Activated naive CD8-positive, alpha-beta T cell treated with anti-CD3 and anti-CD28 coated beads for 36 hours (primary cell): ENCODE measurements at regions not wholly inside any gene's neighbourhood (a gene's known extent, or its start where the extent isn't known, plus 50 kb on each side); places are given as distances from the start of the nearest gene placed in this dataset.
"Not testable (repeated sequence)": the region's sequence is repeated elsewhere in the genome, so short reads cannot be mapped to it uniquely, and the experiment has no call there.

Source experiments
- DNase-seq: peaks from one replicate; pipeline ENCODE4 v3.0.0; 2021
- H3K27ac Mint-ChIP-seq: one replicate; pipeline ENCODE4 v1.8.0; 2022; ENCODE audit warnings: mild to moderate bottlenecking, moderate library complexity, mixed read lengths
- H3K27me3 Mint-ChIP-seq: one replicate; pipeline ENCODE4 v1.8.0; 2022; ENCODE audit warnings: mild to moderate bottlenecking, mixed read lengths
- H3K36me3 Mint-ChIP-seq: one replicate; pipeline ENCODE4 v1.8.0; 2021; ENCODE audit warnings: mild to moderate bottlenecking, mixed read lengths
- H3K4me1 Mint-ChIP-seq: one replicate; pipeline ENCODE4 v1.8.0; 2021; ENCODE audit warnings: mixed read lengths
- H3K4me3 Mint-ChIP-seq: one replicate; pipeline ENCODE4 v1.8.0; 2022; ENCODE audit warnings: mild to moderate bottlenecking, moderate library complexity, mixed read lengths
- H3K9me3 Mint-ChIP-seq: one replicate; pipeline ENCODE4 v1.8.0; 2022; ENCODE audit warnings: mixed read lengths

GRCh38 chr1:173257805-173258204 is 50.7 kb upstream of the TNFSF4 start:
- Mint-ChIP-seq H3K9me3 (peaks cover 27% of the 10 kb centered on the region), H3K27me3 (no peaks in the 10 kb centered on the region), H3K36me3 (peaks cover 19% of the 10 kb centered on the region), H3K4me3 (no peak overlapping the region), H3K27ac (no peak overlapping the region), H3K4me1 (no peaks in the 10 kb centered on the region)
- no peak for DNase-seq

- no peaks in the 10 kb centered on the region for H3K4me1 Mint-ChIP-seq
- H3K9me3 Mint-ChIP-seq = peaks cover 29% of the 10 kb centered on the region
- H3K4me3 Mint-ChIP-seq = no peak overlapping the region
Observed at GRCh38 chr1:173258479-173259264, 51.5 kb upstream of the TNFSF4 start.

GRCh38 chr1:173260329-173260728 is 53.2 kb upstream of the TNFSF4 start:
- not testable (repeated sequence) for H3K27ac Mint-ChIP-seq, H3K27me3 Mint-ChIP-seq

More at GRCh38 chr1:173258479-173259264, 51.5 kb upstream of the TNFSF4 start:
- no peak for DNase-seq
- peaks cover 19% of the 10 kb centered on the region for H3K36me3 Mint-ChIP-seq
- no peak overlapping the region for H3K27ac Mint-ChIP-seq
- no peaks in the 10 kb centered on the region for H3K27me3 Mint-ChIP-seq

DNA sequence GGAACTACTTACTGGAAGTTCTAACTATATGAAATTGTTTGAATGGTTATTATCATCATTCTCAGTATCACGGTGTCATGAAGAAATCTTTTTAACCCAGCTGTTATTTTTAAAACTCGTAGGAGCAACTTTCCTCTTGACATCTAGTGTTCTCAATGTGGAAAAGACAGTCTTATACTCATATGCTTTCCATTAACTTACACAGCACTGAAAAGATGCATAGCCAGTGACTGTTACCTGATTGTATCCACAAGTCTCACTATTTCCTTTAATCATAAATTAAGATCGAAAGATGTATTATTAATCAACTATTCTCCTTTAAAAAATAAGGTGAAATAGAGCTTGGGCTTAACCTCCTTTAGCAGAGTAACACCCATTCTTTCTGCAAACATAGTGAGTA is 59.7 kb upstream of the TNFSF4 start:
- H3K27me3 Mint-ChIP-seq = no peaks in the 10 kb centered on the region
- H3K9me3 Mint-ChIP-seq = peaks cover 7% of the 10 kb centered on the region

More at GRCh38 chr1:173260329-173260728, 53.2 kb upstream of the TNFSF4 start:
- Mint-ChIP-seq H3K9me3 (peaks cover 29% of the 10 kb centered on the region), H3K36me3 (peaks cover 19% of the 10 kb centered on the region)
- H3K4me1 Mint-ChIP-seq, H3K4me3 Mint-ChIP-seq, DNase-seq: not testable (repeated sequence)

DNA sequence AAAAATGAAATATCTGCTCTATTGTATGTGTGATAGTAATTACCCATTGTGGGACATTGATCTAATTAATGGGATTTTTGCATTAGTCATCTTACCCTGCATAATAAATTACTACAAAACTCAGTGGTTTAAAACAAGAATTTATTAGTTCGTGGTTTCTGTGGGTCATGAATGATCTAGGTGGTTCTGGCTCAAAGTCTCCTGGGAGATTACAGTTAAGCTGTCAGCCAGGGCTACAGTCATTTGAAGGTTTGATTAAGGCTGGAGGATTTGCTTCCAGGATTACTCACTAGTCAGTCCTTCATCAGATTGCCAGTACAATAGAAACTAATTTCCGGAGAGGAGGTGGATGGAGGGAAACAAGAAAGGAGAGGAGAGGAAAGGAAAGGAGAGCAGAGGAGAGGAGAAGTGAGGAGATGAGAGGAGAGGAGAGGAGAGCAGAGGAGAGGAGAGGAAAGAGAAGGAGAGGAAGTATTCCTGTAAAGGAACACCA is 60.4 kb upstream of the TNFSF4 start:
- H3K36me3 Mint-ChIP-seq = no peaks in the 10 kb centered on the region
- no peak overlapping the region for H3K4me3 Mint-ChIP-seq
- H3K27me3 Mint-ChIP-seq = no peaks in the 10 kb centered on the region
- DNase-seq = no peak
- no peak overlapping the region for H3K27ac Mint-ChIP-seq
- H3K9me3 Mint-ChIP-seq = peaks cover 3% of the 10 kb centered on the region
- H3K4me1 Mint-ChIP-seq = peaks cover 8% of the 10 kb centered on the region

More for the DNA sequence above, 59.7 kb upstream of the TNFSF4 start:
- Mint-ChIP-seq H3K36me3 (peaks cover under 1% of the 10 kb centered on the region), H3K4me1 (peaks cover 8% of the 10 kb centered on the region), H3K27ac (no peak overlapping the region), H3K4me3 (no peak overlapping the region)
- DNase-seq = no peak

DNA sequence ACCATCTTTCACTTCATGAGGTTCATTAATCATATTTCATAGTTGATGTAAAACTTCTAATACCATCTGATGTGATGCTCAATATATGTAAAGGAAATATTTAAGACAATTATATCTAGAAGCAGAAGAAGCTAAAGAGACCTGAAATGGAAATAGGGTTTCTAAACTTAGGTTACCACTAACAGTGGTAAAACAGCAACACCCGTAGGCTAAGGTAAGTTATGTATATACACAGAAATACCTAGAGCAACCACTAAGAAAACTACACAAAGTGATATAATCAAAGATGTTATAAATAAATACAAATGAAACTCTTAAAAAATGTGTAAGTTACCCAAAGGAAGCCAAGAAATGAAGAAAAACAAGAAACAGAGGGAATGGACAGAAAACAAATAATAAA is 61.1 kb upstream of the TNFSF4 start:
- Mint-ChIP-seq H3K4me3 (no peak overlapping the region), H3K27me3 (no peaks in the 10 kb centered on the region), H3K9me3 (no peaks in the 10 kb centered on the region), H3K4me1 (peaks cover 8% of the 10 kb centered on the region), H3K27ac (no peak overlapping the region), H3K36me3 (no peaks in the 10 kb centered on the region)
- DNase-seq = no peak

DNA sequence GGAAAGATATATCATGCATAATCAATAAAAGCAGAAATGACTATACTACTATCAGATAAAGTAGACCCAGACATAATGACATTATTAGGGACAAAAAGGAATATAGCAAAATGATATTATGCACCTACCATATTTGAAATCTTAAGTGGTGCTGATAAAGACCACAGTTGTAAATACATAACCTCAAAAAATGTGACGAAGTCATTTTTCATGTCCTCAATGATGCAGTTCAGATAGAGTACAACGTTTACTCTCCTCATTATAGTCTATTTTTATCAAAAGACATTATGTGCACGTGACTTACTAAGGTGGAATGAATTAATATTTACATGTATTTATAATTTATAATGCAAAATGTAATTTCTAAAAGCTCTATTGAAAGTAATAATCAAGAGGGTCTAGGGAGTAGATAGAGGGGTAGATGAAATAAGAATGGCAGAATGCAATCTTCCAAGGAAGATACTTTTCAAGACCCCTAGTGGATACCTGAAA is 61.7 kb upstream of the TNFSF4 start:
- Mint-ChIP-seq H3K27me3 (no peaks in the 10 kb centered on the region), H3K4me1 (peaks cover 8% of the 10 kb centered on the region), H3K4me3 (no peak overlapping the region), H3K9me3 (no peaks in the 10 kb centered on the region), H3K36me3 (no peaks in the 10 kb centered on the region), H3K27ac (no peak overlapping the region)
- no peak for DNase-seq

GRCh38 chr1:173269490-173270230 is 62.5 kb upstream of the TNFSF4 start:
- Mint-ChIP-seq H3K4me3 (no peak overlapping the region), H3K36me3 (no peaks in the 10 kb centered on the region), H3K27ac (no peak overlapping the region), H3K9me3 (no peaks in the 10 kb centered on the region), H3K27me3 (no peaks in the 10 kb centered on the region), H3K4me1 (peaks cover 8% of the 10 kb centered on the region)
- no peak for DNase-seq

- Mint-ChIP-seq H3K9me3 (no peaks in the 10 kb centered on the region), H3K27me3 (no peaks in the 10 kb centered on the region), H3K4me1 (peaks cover 8% of the 10 kb centered on the region), H3K36me3 (no peaks in the 10 kb centered on the region), H3K27ac (no peak overlapping the region), H3K4me3 (no peak overlapping the region)
- no peak for DNase-seq
Observed at GRCh38 chr1:173270243-173270642, 63.1 kb upstream of the TNFSF4 start.

GRCh38 chr1:173271021-173271420 is 63.9 kb upstream of the TNFSF4 start:
- not testable (repeated sequence) for H3K4me1 Mint-ChIP-seq

DNA sequence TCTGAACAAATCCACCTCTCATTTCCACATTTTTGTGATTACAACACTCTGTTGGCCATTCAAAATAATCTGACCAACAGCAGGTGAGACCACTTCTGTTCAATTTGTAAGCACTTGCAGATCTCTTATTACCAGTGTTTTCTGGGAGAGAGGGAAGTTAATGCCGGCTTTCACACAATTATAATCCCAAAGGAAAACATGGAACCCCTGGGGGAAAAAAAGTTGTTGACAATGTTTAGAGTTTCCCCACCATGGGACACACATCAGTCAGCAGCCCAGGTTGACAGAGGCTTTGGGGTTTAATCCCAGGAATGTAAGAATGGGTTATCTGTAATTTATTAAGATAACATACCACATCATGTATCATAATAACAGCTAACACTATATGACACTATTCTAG is 68.4 kb upstream of the TNFSF4 start:
- H3K4me1 Mint-ChIP-seq = peaks cover 14% of the 10 kb centered on the region
- H3K27me3 Mint-ChIP-seq = peaks cover 4% of the 10 kb centered on the region
- no peak for DNase-seq
- no peak overlapping the region for H3K4me3 Mint-ChIP-seq
- no peaks in the 10 kb centered on the region for H3K9me3 Mint-ChIP-seq
- H3K27ac Mint-ChIP-seq = no peak overlapping the region
- H3K36me3 Mint-ChIP-seq = no peaks in the 10 kb centered on the region

More at GRCh38 chr1:173271021-173271420, 63.9 kb upstream of the TNFSF4 start:
- not testable (repeated sequence) for DNase-seq, H3K4me3 Mint-ChIP-seq, H3K9me3 Mint-ChIP-seq, H3K36me3 Mint-ChIP-seq, H3K27ac Mint-ChIP-seq, H3K27me3 Mint-ChIP-seq

- DNase-seq = peak; percentile 14
Observed at GRCh38 chr1:173276922-173277800, 70.0 kb upstream of the TNFSF4 start.

GRCh38 chr1:173280899-173281660 is 73.9 kb upstream of the TNFSF4 start:
- H3K36me3 Mint-ChIP-seq = no peaks in the 10 kb centered on the region
- peaks cover 4% of the 10 kb centered on the region for H3K27me3 Mint-ChIP-seq
- no peak overlapping the region for H3K27ac Mint-ChIP-seq
- H3K4me3 Mint-ChIP-seq = no peak overlapping the region
- peaks cover 23% of the 10 kb centered on the region for H3K4me1 Mint-ChIP-seq
- DNase-seq = no peak
- H3K9me3 Mint-ChIP-seq = no peaks in the 10 kb centered on the region

More at GRCh38 chr1:173276922-173277800, 70.0 kb upstream of the TNFSF4 start:
- Mint-ChIP-seq H3K4me3 (no peak overlapping the region), H3K36me3 (no peaks in the 10 kb centered on the region), H3K9me3 (no peaks in the 10 kb centered on the region), H3K27me3 (peaks cover 4% of the 10 kb centered on the region), H3K27ac (no peak overlapping the region), H3K4me1 (peaks cover 14% of the 10 kb centered on the region)

- Mint-ChIP-seq H3K4me3 (no peak overlapping the region), H3K4me1 (peaks cover 9% of the 10 kb centered on the region), H3K36me3 (peaks cover 2% of the 10 kb centered on the region), H3K27me3 (peaks cover 3% of the 10 kb centered on the region), H3K27ac (no peak overlapping the region), H3K9me3 (no peaks in the 10 kb centered on the region)
- DNase-seq = no peak
Observed at GRCh38 chr1:173285048-173285447, 77.9 kb upstream of the TNFSF4 start.
